HepG2 (cell line): ENCODE measurements at regions not wholly inside any gene's neighbourhood (a gene's known extent, or its start where the extent isn't known, plus 50 kb on each side); places are given as distances from the start of the nearest gene placed in this dataset.

ENCODE experiments used
- ATAC-seq: fragments of 200-7000 bp; cut with Tn5 transposase; 3 replicates; pipeline ENCODE4 v1.9.1; 2020; ENCODE audit warnings: mild to moderate bottlenecking, moderate library complexity
- BruUV-seq: library from RNA; stranded (reverse); fragments of 400-500 nt; replicated peaks from 2 replicates; lab custom pipeline; 2021; lab: Mats Ljungman, UMichigan
- CTCF ChIA-PET: fragments of 300-600 bp; formaldehyde crosslinking; extraction: SDS; loops from one replicate; lab custom pipeline; 2021; ENCODE audit warnings: low total read pairs, inconsistent platforms, low intra/inter-chr PET ratio; lab: Yijun Ruan, JAX
- POLR2A ChIA-PET: fragments of 350-600 bp; sonication (Branson Sonifier 250); formaldehyde crosslinking; loops from one replicate; lab custom pipeline; 2020; ENCODE audit warnings: antibody characterized with exemption, inconsistent platforms; lab: Yijun Ruan, JAX
- DNase-seq: peaks from one replicate; pipeline ENCODE4 v3.0.0-alpha.2; 2015; ENCODE audit warnings: low spot score
- FAIRE-seq: peaks from 3 replicates; lab custom pipeline; 2011; peaks lifted over from hg19 to GRCh38; lab: Jason Lieb, UNC
- H2AFZ ChIP-seq: one replicate; pipeline ENCODE4 v1.6.1; 2011; ENCODE audit warnings: low read length, inconsistent platforms
- H3K27ac ChIP-seq: fragments of 300-600 bp; 3 replicates; pipeline ENCODE4 v1.8.0; 2011; ENCODE audit warnings: mixed run types, mild to moderate bottlenecking, mixed read lengths, low read length, inconsistent platforms; ENCODE audit not compliant: insufficient read depth; ENCODE audit errors: extremely low read length
- H3K27me3 ChIP-seq, 2 experiments: fragments of 200-600 bp in 1 of 2; 2 replicates in 1 of 2; 3 replicates in 1 of 2; pipeline versions ENCODE4 v1.6.0 to v1.8.0; 2011; ENCODE audit warnings: low read length in 2 of 2, mild to moderate bottlenecking in 2 of 2, moderate library complexity in 2 of 2, inconsistent platforms in 1 of 2; ENCODE audit not compliant: insufficient read depth in 2 of 2, control insufficient read depth in 1 of 2
- H3K36me3 ChIP-seq, 2 experiments: fragments of 200-600 bp in 1 of 2; replicated peaks in 1 of 2; 2 replicates in 1 of 2; 3 replicates in 1 of 2; pipeline versions ENCODE4 v1.5.1 to v1.8.0; 2011; ENCODE audit warnings: low read length in 2 of 2, inconsistent platforms in 1 of 2; ENCODE audit not compliant: insufficient read depth in 2 of 2, control insufficient read depth in 1 of 2
- H3K4me1 ChIP-seq: 2 replicates; pipeline ENCODE4 v1.5.1; 2012; ENCODE audit warnings: low read length, inconsistent platforms; ENCODE audit not compliant: insufficient read depth
- H3K4me2 ChIP-seq: 2 replicates; pipeline ENCODE4 v1.6.0; 2011; ENCODE audit warnings: low read depth, low read length, inconsistent platforms
- H3K4me3 ChIP-seq, 3 experiments: fragments of 200-600 bp in 1 of 3; sonication (generic), shearing (Covaris generic) in 1 of 3; replicated peaks in 1 of 3; 2 replicates each; pipeline ENCODE4 v1.5.1; 2011 to 2016; ENCODE audit warnings: low read length in 3 of 3, inconsistent platforms in 2 of 3, low read depth in 2 of 3, mild to moderate bottlenecking in 2 of 3, control low read depth in 1 of 3, mixed read lengths in 1 of 3; ENCODE audit not compliant: insufficient read depth in 1 of 3
- H3K79me2 ChIP-seq: one replicate; pipeline ENCODE4 v1.6.1; 2011; ENCODE audit warnings: low read length, inconsistent platforms; ENCODE audit not compliant: insufficient read depth
- H3K9ac ChIP-seq: 2 replicates; pipeline ENCODE4 v1.6.0; 2011; ENCODE audit warnings: mild to moderate bottlenecking, low read depth, low read length, inconsistent platforms; ENCODE audit not compliant: insufficient read depth
- H3K9me3 ChIP-seq: 2 replicates; pipeline ENCODE4 v1.5.1; 2012; ENCODE audit warnings: mild to moderate bottlenecking, low read length
- H4K20me1 ChIP-seq: 2 replicates; pipeline ENCODE4 v1.6.0; 2011; ENCODE audit warnings: inconsistent platforms, mild to moderate bottlenecking, low read length, moderate library complexity; ENCODE audit not compliant: insufficient read depth
- CREB3 ChIP-seq: sonication (generic); formaldehyde crosslinking; IDR thresholded peaks from 2 replicates; pipeline ENCODE4 v1.5.0; 2020; ENCODE audit warnings: missing genetic modification reagents
- DPF2 ChIP-seq: sonication (generic); formaldehyde crosslinking; IDR thresholded peaks from 2 replicates; pipeline ENCODE4 v1.4.0; 2020; ENCODE audit warnings: mild to moderate bottlenecking, low read depth, missing genetic modification reagents, borderline replicate concordance
- HBP1 ChIP-seq: IDR thresholded peaks from 2 replicates; pipeline ENCODE4 v1.6.1; 2016; ENCODE audit warnings: low read depth, control low read depth
- MIXL1 ChIP-seq: IDR thresholded peaks from 2 replicates; pipeline ENCODE4 v1.6.1; 2016
- SUZ12 ChIP-seq: fragments of 150-350 bp; IDR thresholded peaks from 2 replicates; pipeline ENCODE4 v1.6.1; 2014; ENCODE audit warnings: low read depth, low read length
- ZBTB3 ChIP-seq: sonication (generic); formaldehyde crosslinking; IDR thresholded peaks from 2 replicates; pipeline ENCODE4 v1.4.0; 2020; ENCODE audit warnings: low read depth, mild to moderate bottlenecking, moderate library complexity, missing genetic modification reagents, borderline replicate concordance
- ZNF138 ChIP-seq: sonication (generic); formaldehyde crosslinking; IDR thresholded peaks from 2 replicates; pipeline ENCODE4 v1.5.0; 2020; ENCODE audit warnings: mild to moderate bottlenecking, low read depth, missing genetic modification reagents
- ZNF274 ChIP-seq: sonication (generic); formaldehyde crosslinking; IDR thresholded peaks from 2 replicates; pipeline ENCODE4 v1.5.1; 2020; ENCODE audit warnings: mild to moderate bottlenecking, missing genetic modification reagents
- ZNF30 ChIP-seq: sonication (generic); formaldehyde crosslinking; IDR thresholded peaks from 2 replicates; pipeline ENCODE4 v1.5.0; 2020; ENCODE audit warnings: mild to moderate bottlenecking, missing genetic modification reagents
- ZNF354B ChIP-seq: sonication (generic); formaldehyde crosslinking; IDR thresholded peaks from 2 replicates; pipeline ENCODE4 v1.8.0; 2022; ENCODE audit warnings: mild to moderate bottlenecking, missing genetic modification reagents
- ZNF576 ChIP-seq: sonication (generic); formaldehyde crosslinking; IDR thresholded peaks from 2 replicates; pipeline ENCODE4 v1.4.0; 2020; ENCODE audit warnings: mild to moderate bottlenecking, missing genetic modification reagents
- ZNF589 ChIP-seq: sonication (generic); formaldehyde crosslinking; conservative IDR thresholded peaks from 2 replicates; pipeline ENCODE4 v1.8.0; 2022; ENCODE audit warnings: mild to moderate bottlenecking, moderate library complexity, missing genetic modification reagents
- ZNF772 ChIP-seq: sonication (generic); formaldehyde crosslinking; IDR thresholded peaks from 2 replicates; pipeline ENCODE4 v1.5.0; 2020; ENCODE audit warnings: mild to moderate bottlenecking, missing genetic modification reagents
- ZSCAN12 ChIP-seq: sonication (generic); formaldehyde crosslinking; IDR thresholded peaks from 2 replicates; pipeline ENCODE4 v1.9.0; 2021; ENCODE audit warnings: mild to moderate bottlenecking, missing genetic modification reagents
- WGBS: methylation state at CpG from one replicate; pipeline ENCODE4 v1.1.6; 2017; ENCODE audit warnings: low lambda C conversion rate; 5-methylcytosine and 5-hydroxymethylcytosine counted together
- in situ Hi-C: cut with HindIII; loops from 2 replicates; pipeline ENCODE4 v1.10.0; 2017; ENCODE audit warnings: low pct_unique_long_range_greater_than_20kb; ENCODE audit not compliant: extremely low pct_ligation_motif_present
- intact Hi-C: fragments of 100-400 bp; cut with micrococcal nuclease; formaldehyde crosslinking; loops from one replicate; pipeline ENCODE4 v1.10.0; 2022; ENCODE audit not compliant: unreplicated experiment
- TF ChIP-seq, protein P1 (sequence below): sonication (generic); formaldehyde crosslinking; IDR thresholded peaks from 2 replicates; pipeline ENCODE4 v1.4.0; 2020; ENCODE audit warnings: missing genetic modification reagents

- ChIA-PET POLR2A (no interaction called here), CTCF (no interaction called here)
- H3K4me3 ChIP-seq = no peak overlapping the region
- under 1% methylated on average over 3 of the region's 3 CpGs for WGBS
- no TSS peak for BruUV-seq
- H4K20me1 ChIP-seq = no peaks in the 10 kb centered on the region
- no peak for TF ChIP-seq ZBTB3
- no peaks in the 10 kb centered on the region for H3K4me1 ChIP-seq
- intact Hi-C loops (no loop called here), in situ Hi-C loops (no loop called here)
- FAIRE-seq (no peak), ATAC-seq (no peak), DNase-seq (no peak)
- no peak overlapping the region for H2AFZ ChIP-seq
- no peak overlapping the region for H3K4me2 ChIP-seq
- no peaks in the 10 kb centered on the region for H3K79me2 ChIP-seq
- no peaks in the 10 kb centered on the region for H3K36me3 ChIP-seq
- no peak overlapping the region for H3K27ac ChIP-seq
- no peaks in the 10 kb centered on the region for H3K27me3 ChIP-seq
- H3K9me3 ChIP-seq = no peaks in the 10 kb centered on the region
- no peak overlapping the region for H3K9ac ChIP-seq
These were observed 655.8 kb upstream of the SEMA6A start for GRCh38 chr5:117230375-117230774.

- no TSS peak for BruUV-seq
These were observed 646.1 kb upstream of the SEMA6A start for GRCh38 chr5:117220730-117221129.

More at GRCh38 chr5:117220730-117221129, 646.1 kb upstream of the SEMA6A start:
- H3K4me3 ChIP-seq = no peak overlapping the region
- in situ Hi-C loops = no loop called here
- DNase-seq (no peak), FAIRE-seq (no peak), ATAC-seq (no peak)
- ChIA-PET CTCF (no interaction called here), POLR2A (no interaction called here)
- no peaks in the 10 kb centered on the region for H3K27me3 ChIP-seq
- no peak overlapping the region for H3K9ac ChIP-seq
- H4K20me1 ChIP-seq = no peaks in the 10 kb centered on the region
- TF ChIP-seq HBP1 (CRISPR knock-in tag) (no peak), ZNF354B (no peak), ZSCAN12 (CRISPR knock-in tag) (no peak), ZNF30 (no peak), ZNF589 (CRISPR knock-in tag) (no peak), ZNF138 (CRISPR knock-in tag) (no peak), CREB3 (CRISPR knock-in tag) (no peak), ZNF576 (CRISPR knock-in tag) (no peak), MIXL1 (CRISPR knock-in tag) (no peak), DPF2 (no peak), ZNF772 (no peak), SUZ12 (no peak), ZNF274 (CRISPR knock-in tag) (no peak)
- TF ChIP-seq, protein P1, sequence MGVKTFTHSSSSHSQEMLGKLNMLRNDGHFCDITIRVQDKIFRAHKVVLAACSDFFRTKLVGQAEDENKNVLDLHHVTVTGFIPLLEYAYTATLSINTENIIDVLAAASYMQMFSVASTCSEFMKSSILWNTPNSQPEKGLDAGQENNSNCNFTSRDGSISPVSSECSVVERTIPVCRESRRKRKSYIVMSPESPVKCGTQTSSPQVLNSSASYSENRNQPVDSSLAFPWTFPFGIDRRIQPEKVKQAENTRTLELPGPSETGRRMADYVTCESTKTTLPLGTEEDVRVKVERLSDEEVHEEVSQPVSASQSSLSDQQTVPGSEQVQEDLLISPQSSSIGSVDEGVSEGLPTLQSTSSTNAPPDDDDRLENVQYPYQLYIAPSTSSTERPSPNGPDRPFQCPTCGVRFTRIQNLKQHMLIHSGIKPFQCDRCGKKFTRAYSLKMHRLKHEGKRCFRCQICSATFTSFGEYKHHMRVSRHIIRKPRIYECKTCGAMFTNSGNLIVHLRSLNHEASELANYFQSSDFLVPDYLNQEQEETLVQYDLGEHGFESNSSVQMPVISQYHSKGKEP (CRISPR knock-in tag) = no peak
- H3K79me2 ChIP-seq = no peaks in the 10 kb centered on the region
- no peaks in the 10 kb centered on the region for H3K36me3 ChIP-seq
- H3K27ac ChIP-seq = no peak overlapping the region
- no peaks in the 10 kb centered on the region for H3K4me1 ChIP-seq
- H3K9me3 ChIP-seq = no peaks in the 10 kb centered on the region
- H2AFZ ChIP-seq = no peak overlapping the region
- intact Hi-C loops = no loop called here
- 0% methylated on average over 1 of the region's 1 CpG for WGBS
- no peak overlapping the region for H3K4me2 ChIP-seq
